ENCODE measurements at regions not wholly inside any gene's neighbourhood (a gene's known extent, or its start where the extent isn't known, plus 50 kb on each side); places are given as distances from the start of the nearest gene placed in this dataset.
"Not testable (repeated sequence)": the region's sequence is repeated elsewhere in the genome, so short reads cannot be mapped to it uniquely, and the experiment has no call there.

GRCh38 chr1:101483982-101484688 lies 247.3 kb downstream of the S1PR1 start:
- DNase-seq (ENCODE audit: extremely low read depth, low read depth) = no peak
- TF ChIP-seq CTCF (IDR thresholded peaks at IDR 0.05; ENCODE audit: low read depth, low read length) = no peak

- no peak for TF ChIP-seq CTCF (IDR thresholded peaks at IDR 0.05; ENCODE audit: low read depth, low read length)
- no peak for DNase-seq (ENCODE audit: extremely low read depth, low read depth)
These were observed 248.0 kb downstream of the S1PR1 start for GRCh38 chr1:101484689-101485338.

GRCh38 chr1:101485712-101486111 lies 248.9 kb downstream of the S1PR1 start:
- no peak for TF ChIP-seq CTCF (IDR thresholded peaks at IDR 0.05; ENCODE audit: low read depth, low read length)
- DNase-seq (ENCODE audit: extremely low read depth, low read depth) = no peak

- not testable (repeated sequence) for DNase-seq (ENCODE audit: extremely low read depth, low read depth)
These were observed 255.3 kb downstream of the S1PR1 start for GRCh38 chr1:101492144-101492543.

- DNase-seq (ENCODE audit: extremely low read depth, low read depth) = not testable (repeated sequence)
These were observed 257.1 kb downstream of the S1PR1 start for GRCh38 chr1:101493920-101494319.

GRCh38 chr1:101496109-101496508 lies 259.3 kb downstream of the S1PR1 start:
- no peak for DNase-seq (ENCODE audit: extremely low read depth, low read depth)
- TF ChIP-seq CTCF (IDR thresholded peaks at IDR 0.05; ENCODE audit: low read depth, low read length) = no peak

GRCh38 chr1:101497881-101498559 lies 261.2 kb downstream of the S1PR1 start:
- no peak for DNase-seq (ENCODE audit: extremely low read depth, low read depth)

GRCh38 chr1:101504106-101504505 lies 267.3 kb downstream of the S1PR1 start:
- not testable (repeated sequence) for DNase-seq (ENCODE audit: extremely low read depth, low read depth)

More at GRCh38 chr1:101497881-101498559, 261.2 kb downstream of the S1PR1 start:
- TF ChIP-seq CTCF (IDR thresholded peaks at IDR 0.05; ENCODE audit: low read depth, low read length) = no peak

- not testable (repeated sequence) for DNase-seq (ENCODE audit: extremely low read depth, low read depth)
These were observed 268.4 kb downstream of the S1PR1 start for GRCh38 chr1:101505240-101505639.

Measured in AG09319 (cell line).